NT2/D1 (cell line): ENCODE measurements at regions not wholly inside any gene's neighbourhood (a gene's known extent, or its start where the extent isn't known, plus 50 kb on each side); places are given as distances from the start of the nearest gene placed in this dataset.

ENCODE experiments used
- YY1 ChIP-seq: IDR thresholded peaks from 2 replicates; pipeline ENCODE4 v1.6.1; 2011; ENCODE audit not compliant: insufficient read length, insufficient read depth
- ZNF274 ChIP-seq: IDR thresholded peaks from 2 replicates; pipeline ENCODE4 v1.6.1; 2011; ENCODE audit warnings: mild to moderate bottlenecking, low read depth, low read length

- TF ChIP-seq ZNF274: no peak
- no peak for TF ChIP-seq YY1
These were observed 170.8 kb upstream of the C11orf87 start for GRCh38 chr11:109251230-109251629.
